ENCODE measurements at regions not wholly inside any gene's neighbourhood (a gene's known extent, or its start where the extent isn't known, plus 50 kb on each side); places are given as distances from the start of the nearest gene placed in this dataset.

- WGBS, 2 donors, result 81 to 86% methylated on average over 1 of the region's 1 CpG
- no peak overlapping the region for H3K27ac ChIP-seq (ENCODE audit: low read depth in 1 of 2, low read length in 1 of 2)
- no peaks in the 10 kb centered on the region for H3K4me1 ChIP-seq (ENCODE audit: control insufficient read depth in 5 of 5, insufficient read depth in 5 of 5, low read length in 5 of 5)
- H3K27me3 ChIP-seq (ENCODE audit: control insufficient read depth in 3 of 3, insufficient read depth in 3 of 3, low read length in 2 of 3), result no peaks in the 10 kb centered on the region
- H3K4me3 ChIP-seq, result no peak overlapping the region
- H3K9me3 ChIP-seq (ENCODE audit: control insufficient read depth in 4 of 4, insufficient read depth in 3 of 4, low read length in 3 of 4), result no peaks in the 10 kb centered on the region
- no peak for TF ChIP-seq CTCF (IDR thresholded peaks at IDR 0.05; ENCODE audit: control extremely low read depth, extremely low read depth)
- ATAC-seq (ENCODE audit: insufficient read depth, low FRiP score) (no peak), DNase-seq (no peak)
- no peak overlapping the region for H3K9ac ChIP-seq (ENCODE audit: insufficient read depth in 1 of 2, low read length in 2 of 2)
- no peaks in the 10 kb centered on the region for H3K36me3 ChIP-seq (ENCODE audit: control insufficient read depth in 4 of 4, insufficient read depth in 4 of 4, low read length in 4 of 4)
These were observed 978.2 kb downstream of the CDH9 start for GRCh38 chr5:26060212-26060611.

GRCh38 chr5:26054594-26054993 is 983.8 kb downstream of the CDH9 start:
- H3K9me3 ChIP-seq (ENCODE audit: control insufficient read depth in 4 of 4, insufficient read depth in 3 of 4, low read length in 3 of 4), result no peaks in the 10 kb centered on the region
- ATAC-seq (ENCODE audit: insufficient read depth, low FRiP score) (no peak), DNase-seq (no peak)
- no peaks in the 10 kb centered on the region for H3K36me3 ChIP-seq (ENCODE audit: control insufficient read depth in 4 of 4, insufficient read depth in 4 of 4, low read length in 4 of 4)
- 60 to 78% methylated on average over 1 of the region's 1 CpG for WGBS, 2 donors
- H3K9ac ChIP-seq (ENCODE audit: insufficient read depth in 1 of 2, low read length in 2 of 2), result no peak overlapping the region
- no peak overlapping the region for H3K27ac ChIP-seq (ENCODE audit: low read depth in 1 of 2, low read length in 1 of 2)
- no peaks in the 10 kb centered on the region for H3K4me1 ChIP-seq (ENCODE audit: control insufficient read depth in 5 of 5, insufficient read depth in 5 of 5, low read length in 5 of 5)
- H3K27me3 ChIP-seq (ENCODE audit: control insufficient read depth in 3 of 3, insufficient read depth in 3 of 3, low read length in 2 of 3), result no peaks in the 10 kb centered on the region
- H3K4me3 ChIP-seq, result no peak overlapping the region
- no peak for TF ChIP-seq CTCF (IDR thresholded peaks at IDR 0.05; ENCODE audit: control extremely low read depth, extremely low read depth)

GRCh38 chr5:26034813-26035212 is 1003.6 kb downstream of the CDH9 start:
- H3K27ac ChIP-seq (ENCODE audit: low read depth in 1 of 2, low read length in 1 of 2), result no peak overlapping the region
- 91 to 92% methylated on average over 2 of the region's 2 CpGs for WGBS, 2 donors
- no peak overlapping the region for H3K9ac ChIP-seq (ENCODE audit: insufficient read depth in 1 of 2, low read length in 2 of 2)
- no peak for TF ChIP-seq CTCF (IDR thresholded peaks at IDR 0.05; ENCODE audit: control extremely low read depth, extremely low read depth)
- no peak for ATAC-seq (ENCODE audit: insufficient read depth, low FRiP score)
- H3K27me3 ChIP-seq (ENCODE audit: control insufficient read depth in 3 of 3, insufficient read depth in 3 of 3, low read length in 2 of 3), result no peaks in the 10 kb centered on the region
- no peaks in the 10 kb centered on the region for H3K36me3 ChIP-seq (ENCODE audit: control insufficient read depth in 4 of 4, insufficient read depth in 4 of 4, low read length in 4 of 4)
- no peaks in the 10 kb centered on the region for H3K9me3 ChIP-seq (ENCODE audit: control insufficient read depth in 4 of 4, insufficient read depth in 3 of 4, low read length in 3 of 4)
- no peak for DNase-seq
- H3K4me1 ChIP-seq (ENCODE audit: control insufficient read depth in 5 of 5, insufficient read depth in 5 of 5, low read length in 5 of 5), result no peaks in the 10 kb centered on the region
- H3K4me3 ChIP-seq, result no peak overlapping the region

GRCh38 chr5:26031481-26031880 is 1006.9 kb downstream of the CDH9 start:
- 66 to 69% methylated on average over 3 of the region's 3 CpGs for WGBS, 2 donors
- no peak for ATAC-seq (ENCODE audit: insufficient read depth, low FRiP score)

More at GRCh38 chr5:26031481-26031880, 1006.9 kb downstream of the CDH9 start:
- Histone ChIP-seq H3K27me3 (ENCODE audit: control insufficient read depth in 3 of 3, insufficient read depth in 3 of 3, low read length in 2 of 3) (no peaks in the 10 kb centered on the region), H3K27ac (ENCODE audit: low read depth in 1 of 2, low read length in 1 of 2) (no peak overlapping the region), H3K9me3 (ENCODE audit: control insufficient read depth in 4 of 4, insufficient read depth in 3 of 4, low read length in 3 of 4) (no peaks in the 10 kb centered on the region), H3K4me3 (no peak overlapping the region), H3K9ac (ENCODE audit: insufficient read depth in 1 of 2, low read length in 2 of 2) (no peak overlapping the region), H3K4me1 (ENCODE audit: control insufficient read depth in 5 of 5, insufficient read depth in 5 of 5, low read length in 5 of 5) (no peaks in the 10 kb centered on the region), H3K36me3 (ENCODE audit: control insufficient read depth in 4 of 4, insufficient read depth in 4 of 4, low read length in 4 of 4) (no peaks in the 10 kb centered on the region)
- DNase-seq, result no peak
- no peak for TF ChIP-seq CTCF (IDR thresholded peaks at IDR 0.05; ENCODE audit: control extremely low read depth, extremely low read depth)
